GM21390 (cell line): ENCODE measurements at regions not wholly inside any gene's neighbourhood (a gene's known extent, or its start where the extent isn't known, plus 50 kb on each side); places are given as distances from the start of the nearest gene placed in this dataset.
"Not testable (repeated sequence)": the region's sequence is repeated elsewhere in the genome, so short reads cannot be mapped to it uniquely, and the experiment has no call there.

Experiments used
- ATAC-seq: cut with Tn5 transposase; IDR thresholded peaks from one replicate; pipeline ENCODE4 v1.9.1; 2021; ENCODE audit not compliant: unreplicated experiment

GRCh38 chr5:54885636-54886035 is 99.8 kb downstream of the ESM1 start:
- ATAC-seq, result no peak

GRCh38 chr5:54884195-54884536 is 101.2 kb downstream of the ESM1 start:
- no peak for ATAC-seq

- no peak for ATAC-seq
Measured at GRCh38 chr5:54883374-54884194, 101.8 kb downstream of the ESM1 start.

GRCh38 chr5:54882841-54883240 is 102.6 kb downstream of the ESM1 start:
- ATAC-seq, result no peak

GRCh38 chr5:54882101-54882500 is 103.3 kb downstream of the ESM1 start:
- ATAC-seq, result no peak

- no peak for ATAC-seq
Measured at GRCh38 chr5:54881286-54882005, 103.9 kb downstream of the ESM1 start.

- no peak for ATAC-seq
Measured at GRCh38 chr5:54876976-54877375, 108.4 kb downstream of the ESM1 start.

- ATAC-seq, result no peak
Measured at GRCh38 chr5:54876556-54876955, 108.8 kb downstream of the ESM1 start.

- ATAC-seq, result no peak
Measured at GRCh38 chr5:54874337-54875021, 110.9 kb downstream of the ESM1 start.

- ATAC-seq, result no peak
Measured at GRCh38 chr5:54873691-54874090, 111.7 kb downstream of the ESM1 start.

GRCh38 chr5:54872810-54873209 is 112.6 kb downstream of the ESM1 start:
- no peak for ATAC-seq

GRCh38 chr5:54870271-54870670 is 115.1 kb downstream of the ESM1 start:
- ATAC-seq, result no peak

- no peak for ATAC-seq
Measured at GRCh38 chr5:54869691-54870090, 115.7 kb downstream of the ESM1 start.

GRCh38 chr5:54868511-54869483 is 116.6 kb downstream of the ESM1 start:
- no peak for ATAC-seq

GRCh38 chr5:54867310-54867944 is 118.0 kb downstream of the ESM1 start:
- ATAC-seq, result no peak

GRCh38 chr5:54864911-54865515 is 120.4 kb downstream of the ESM1 start:
- not testable (repeated sequence) for ATAC-seq

- ATAC-seq, result no peak
Measured at GRCh38 chr5:54862036-54862435, 123.4 kb downstream of the ESM1 start.

GRCh38 chr5:54861212-54861894 is 124.0 kb downstream of the ESM1 start:
- no peak for ATAC-seq

- no peak for ATAC-seq
Measured at GRCh38 chr5:54860321-54860720, 125.1 kb downstream of the ESM1 start.
